ENCODE measurements at regions not wholly inside any gene's neighbourhood (a gene's known extent, or its start where the extent isn't known, plus 50 kb on each side); places are given as distances from the start of the nearest gene placed in this dataset.

DNA sequence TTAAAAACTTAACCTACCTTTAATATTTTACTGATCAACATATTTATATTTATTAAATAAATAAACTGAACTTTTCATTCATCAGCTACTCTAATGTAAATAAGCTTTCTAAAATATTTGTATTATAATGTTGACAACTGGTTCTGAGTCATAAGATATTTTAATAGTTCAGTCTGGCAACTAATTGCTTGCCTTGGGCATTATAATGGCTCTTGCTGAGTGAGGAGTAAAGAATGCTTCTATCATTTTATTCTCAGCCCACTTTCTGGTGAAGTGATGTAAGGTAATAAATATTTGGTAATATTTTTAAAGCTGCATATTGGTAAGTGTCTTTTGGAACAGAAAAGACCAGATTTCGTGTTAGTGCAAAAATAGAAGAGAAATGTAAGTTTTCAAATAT, 81.5 kb downstream of the DIPK2A start:
- TF ChIP-seq, protein P1, sequence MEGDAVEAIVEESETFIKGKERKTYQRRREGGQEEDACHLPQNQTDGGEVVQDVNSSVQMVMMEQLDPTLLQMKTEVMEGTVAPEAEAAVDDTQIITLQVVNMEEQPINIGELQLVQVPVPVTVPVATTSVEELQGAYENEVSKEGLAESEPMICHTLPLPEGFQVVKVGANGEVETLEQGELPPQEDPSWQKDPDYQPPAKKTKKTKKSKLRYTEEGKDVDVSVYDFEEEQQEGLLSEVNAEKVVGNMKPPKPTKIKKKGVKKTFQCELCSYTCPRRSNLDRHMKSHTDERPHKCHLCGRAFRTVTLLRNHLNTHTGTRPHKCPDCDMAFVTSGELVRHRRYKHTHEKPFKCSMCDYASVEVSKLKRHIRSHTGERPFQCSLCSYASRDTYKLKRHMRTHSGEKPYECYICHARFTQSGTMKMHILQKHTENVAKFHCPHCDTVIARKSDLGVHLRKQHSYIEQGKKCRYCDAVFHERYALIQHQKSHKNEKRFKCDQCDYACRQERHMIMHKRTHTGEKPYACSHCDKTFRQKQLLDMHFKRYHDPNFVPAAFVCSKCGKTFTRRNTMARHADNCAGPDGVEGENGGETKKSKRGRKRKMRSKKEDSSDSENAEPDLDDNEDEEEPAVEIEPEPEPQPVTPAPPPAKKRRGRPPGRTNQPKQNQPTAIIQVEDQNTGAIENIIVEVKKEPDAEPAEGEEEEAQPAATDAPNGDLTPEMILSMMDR (IDR thresholded peaks at IDR 0.05; ENCODE audit: low read depth, low read length, missing input control) = no peak
- TF ChIP-seq TAF1 (conservative IDR thresholded peaks at IDR 0.05) (no peak), GABPA (IDR thresholded peaks at IDR 0.05 in 1 of 2, conservative IDR thresholded peaks at IDR 0.05 in 1 of 2) (no peak), EGR1 (IDR thresholded peaks at IDR 0.05; ENCODE audit: low read depth in 2 of 2) (no peak), HNF4G (IDR thresholded peaks at IDR 0.05) (no peak), SP1 (IDR thresholded peaks at IDR 0.05) (no peak)
